Nephron (organoid): ENCODE measurements at regions not wholly inside any gene's neighbourhood (a gene's known extent, or its start where the extent isn't known, plus 50 kb on each side); places are given as distances from the start of the nearest gene placed in this dataset.

Source experiments
- H3K27ac Mint-ChIP-seq, 3 experiments: 2 replicates each; pipeline ENCODE4 v1.8.0; 2020; ENCODE audit warnings: mixed read lengths in 3 of 3, mild to moderate bottlenecking in 2 of 3, moderate library complexity in 1 of 3
- H3K27me3 Mint-ChIP-seq: 2 replicates; pipeline ENCODE4 v1.8.0; 2021; ENCODE audit warnings: low read depth, mild to moderate bottlenecking, moderate library complexity, mixed read lengths
- H3K36me3 Mint-ChIP-seq: 2 replicates; pipeline ENCODE4 v1.8.0; 2020; ENCODE audit warnings: low read depth, mixed read lengths
- H3K4me1 Mint-ChIP-seq: 2 replicates; pipeline ENCODE4 v1.8.0; 2020; ENCODE audit warnings: mixed read lengths
- H3K4me3 Mint-ChIP-seq, 3 experiments: 2 replicates each; pipeline ENCODE4 v1.8.0; 2020; ENCODE audit warnings: mild to moderate bottlenecking in 3 of 3, mixed read lengths in 3 of 3, moderate library complexity in 2 of 3
- H3K9me3 Mint-ChIP-seq: 2 replicates; pipeline ENCODE4 v1.8.0; 2020; ENCODE audit warnings: mixed read lengths
- TF ChIP-seq, protein P1 (sequence below), 3 experiments: fragments of 200-600 bp; sonication (generic); IDR thresholded peaks; one replicate each; pipeline ENCODE4 v1.5.0; 2021; ENCODE audit warnings: antibody characterized with exemption in 3 of 3; ENCODE audit not compliant: unreplicated experiment in 3 of 3

DNA sequence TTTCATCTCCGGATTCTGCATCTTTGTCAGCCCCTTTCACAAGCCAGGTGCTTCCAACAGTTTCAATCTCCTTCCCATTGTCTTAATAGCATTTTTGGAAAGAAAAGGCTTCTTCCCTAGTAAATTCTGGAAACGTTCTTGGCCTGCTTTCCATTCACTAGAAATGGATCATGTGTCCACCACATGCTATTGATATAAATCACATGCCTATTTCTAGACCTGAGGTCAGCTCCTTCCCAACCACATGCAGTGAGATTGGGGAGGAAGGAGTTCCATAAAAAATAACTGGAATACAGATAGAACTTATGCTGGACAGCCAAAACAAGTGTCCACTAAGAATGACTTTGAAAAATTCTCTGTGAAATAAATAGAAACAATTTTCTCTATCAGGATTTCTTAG is 181.6 kb upstream of the TMEM161B start:
- no peak overlapping the region for H3K27ac Mint-ChIP-seq

DNA sequence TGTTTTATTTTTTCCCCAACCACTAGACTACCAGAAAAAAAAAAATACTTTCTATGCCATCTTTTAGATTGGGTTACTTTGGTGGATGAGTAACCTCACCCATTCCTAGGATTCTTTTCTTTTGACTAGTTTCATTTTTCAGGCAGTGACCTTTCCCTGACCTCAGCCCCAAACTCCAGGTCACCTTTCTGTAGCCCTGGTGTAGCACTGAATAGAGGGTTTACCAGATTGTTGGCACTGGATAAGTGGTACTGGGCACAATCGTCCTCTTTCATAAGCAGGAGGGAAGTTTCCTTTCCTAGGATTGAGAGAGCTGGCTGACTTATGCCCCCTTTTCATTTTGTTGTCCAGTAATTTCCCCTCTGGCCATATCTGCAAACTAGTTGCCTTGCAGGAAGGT is 169.4 kb upstream of the TMEM161B start:
- H3K27me3 Mint-ChIP-seq = no peaks in the 10 kb centered on the region
- no peaks in the 10 kb centered on the region for H3K36me3 Mint-ChIP-seq
- TF ChIP-seq, protein P1, sequence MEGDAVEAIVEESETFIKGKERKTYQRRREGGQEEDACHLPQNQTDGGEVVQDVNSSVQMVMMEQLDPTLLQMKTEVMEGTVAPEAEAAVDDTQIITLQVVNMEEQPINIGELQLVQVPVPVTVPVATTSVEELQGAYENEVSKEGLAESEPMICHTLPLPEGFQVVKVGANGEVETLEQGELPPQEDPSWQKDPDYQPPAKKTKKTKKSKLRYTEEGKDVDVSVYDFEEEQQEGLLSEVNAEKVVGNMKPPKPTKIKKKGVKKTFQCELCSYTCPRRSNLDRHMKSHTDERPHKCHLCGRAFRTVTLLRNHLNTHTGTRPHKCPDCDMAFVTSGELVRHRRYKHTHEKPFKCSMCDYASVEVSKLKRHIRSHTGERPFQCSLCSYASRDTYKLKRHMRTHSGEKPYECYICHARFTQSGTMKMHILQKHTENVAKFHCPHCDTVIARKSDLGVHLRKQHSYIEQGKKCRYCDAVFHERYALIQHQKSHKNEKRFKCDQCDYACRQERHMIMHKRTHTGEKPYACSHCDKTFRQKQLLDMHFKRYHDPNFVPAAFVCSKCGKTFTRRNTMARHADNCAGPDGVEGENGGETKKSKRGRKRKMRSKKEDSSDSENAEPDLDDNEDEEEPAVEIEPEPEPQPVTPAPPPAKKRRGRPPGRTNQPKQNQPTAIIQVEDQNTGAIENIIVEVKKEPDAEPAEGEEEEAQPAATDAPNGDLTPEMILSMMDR (IDR thresholded peaks at IDR 0.05; ENCODE audit: unreplicated experiment in 3 of 3) = no peak
- no peaks in the 10 kb centered on the region for H3K9me3 Mint-ChIP-seq
- no peaks in the 10 kb centered on the region for H3K4me1 Mint-ChIP-seq
- H3K4me3 Mint-ChIP-seq = no peak overlapping the region
- no peak overlapping the region for H3K27ac Mint-ChIP-seq

More for the DNA sequence above, 181.6 kb upstream of the TMEM161B start:
- no peak overlapping the region for H3K4me3 Mint-ChIP-seq
- no peaks in the 10 kb centered on the region for H3K36me3 Mint-ChIP-seq
- H3K4me1 Mint-ChIP-seq = no peaks in the 10 kb centered on the region
- TF ChIP-seq, protein P1 (IDR thresholded peaks at IDR 0.05; ENCODE audit: unreplicated experiment in 3 of 3) = no peak
- no peaks in the 10 kb centered on the region for H3K9me3 Mint-ChIP-seq
- no peaks in the 10 kb centered on the region for H3K27me3 Mint-ChIP-seq

DNA sequence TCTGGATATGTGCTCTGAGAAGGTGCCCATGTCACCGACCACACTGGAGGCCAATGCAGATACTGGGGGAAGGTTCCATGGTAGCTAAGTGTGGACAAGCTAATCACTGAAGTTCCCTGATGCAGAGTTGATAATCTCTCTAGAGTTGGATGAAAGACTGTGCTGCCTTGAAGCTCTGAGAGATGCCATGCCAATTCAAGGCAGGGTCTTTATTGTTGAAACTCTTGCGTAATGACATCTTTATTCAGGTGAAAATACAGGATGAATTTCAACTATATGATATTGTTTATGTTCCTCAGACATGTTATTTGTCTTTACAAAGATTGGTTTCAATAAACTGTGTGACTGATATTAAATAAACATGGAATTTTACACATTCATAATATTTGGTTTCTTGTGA is 167.6 kb upstream of the TMEM161B start:
- Mint-ChIP-seq H3K4me3 (no peak overlapping the region), H3K27me3 (no peaks in the 10 kb centered on the region), H3K9me3 (no peaks in the 10 kb centered on the region), H3K4me1 (no peaks in the 10 kb centered on the region), H3K27ac (no peak overlapping the region), H3K36me3 (no peaks in the 10 kb centered on the region)
- TF ChIP-seq, protein P1 (IDR thresholded peaks at IDR 0.05; ENCODE audit: unreplicated experiment in 3 of 3) = no peak

DNA sequence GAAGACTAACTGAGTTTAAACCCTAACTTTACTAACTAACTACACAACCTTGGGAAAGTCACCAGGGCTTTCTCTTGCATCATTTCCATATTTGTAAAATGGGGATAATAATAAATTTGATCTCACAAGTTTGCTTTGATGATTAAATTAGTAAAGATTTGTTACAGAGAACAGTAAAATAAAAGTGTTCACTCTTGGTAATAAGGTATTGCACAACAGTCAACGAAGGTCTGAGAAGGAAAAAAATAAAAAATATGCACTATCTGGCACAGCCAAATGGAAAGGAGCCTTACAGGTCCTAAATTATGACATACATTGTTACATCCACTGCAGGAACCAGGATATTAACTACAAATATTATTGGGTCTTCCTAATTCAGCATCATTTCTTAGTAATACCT is 160.0 kb upstream of the TMEM161B start:
- Mint-ChIP-seq H3K4me3 (no peak overlapping the region), H3K27ac (no peak overlapping the region), H3K36me3 (no peaks in the 10 kb centered on the region), H3K4me1 (no peaks in the 10 kb centered on the region), H3K9me3 (no peaks in the 10 kb centered on the region), H3K27me3 (no peaks in the 10 kb centered on the region)
- TF ChIP-seq, protein P1 (IDR thresholded peaks at IDR 0.05; ENCODE audit: unreplicated experiment in 3 of 3) = no peak

DNA sequence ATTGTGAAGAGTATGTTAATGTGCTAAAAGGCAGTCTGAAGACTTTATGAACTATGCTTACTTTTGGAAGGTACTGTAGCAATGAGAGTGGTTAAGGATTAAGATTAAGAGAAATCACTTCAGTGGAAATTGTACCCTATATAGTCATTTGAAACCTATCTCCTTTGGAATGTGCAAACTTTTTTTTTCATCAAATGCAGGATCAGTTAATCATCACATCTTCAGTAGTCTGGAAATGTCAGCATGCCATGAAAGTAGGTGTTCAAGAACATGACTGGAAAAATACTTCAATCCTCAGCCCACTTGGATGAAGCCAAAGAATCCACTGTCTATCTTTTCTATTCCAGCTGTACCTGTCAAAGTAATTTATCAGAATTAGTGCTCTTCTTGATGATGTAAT is 157.8 kb upstream of the TMEM161B start:
- no peak overlapping the region for H3K4me3 Mint-ChIP-seq
- H3K27ac Mint-ChIP-seq = no peak overlapping the region
- H3K4me1 Mint-ChIP-seq = no peaks in the 10 kb centered on the region
- H3K9me3 Mint-ChIP-seq = no peaks in the 10 kb centered on the region
- no peaks in the 10 kb centered on the region for H3K36me3 Mint-ChIP-seq
- TF ChIP-seq, protein P1 (IDR thresholded peaks at IDR 0.05; ENCODE audit: unreplicated experiment in 3 of 3) = no peak
- H3K27me3 Mint-ChIP-seq = no peaks in the 10 kb centered on the region

DNA sequence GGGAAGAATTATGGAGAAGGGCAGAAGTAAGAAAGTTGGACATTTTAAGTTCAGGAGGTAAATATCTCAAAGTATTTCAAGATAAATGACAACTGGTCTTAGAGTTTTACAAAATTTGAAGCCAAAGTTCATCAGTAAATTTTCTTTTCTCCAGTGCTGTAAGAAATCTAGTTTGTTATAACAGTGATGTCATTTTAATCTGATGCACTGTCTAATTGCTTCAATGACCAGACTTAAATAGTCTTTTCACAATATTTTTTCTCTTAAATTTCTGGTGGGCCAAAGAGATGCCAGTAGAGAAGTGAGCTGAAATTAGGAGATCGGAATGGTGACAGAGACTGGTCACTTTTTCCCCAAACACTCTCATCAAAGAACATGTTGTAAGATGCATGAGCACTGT is 156.5 kb upstream of the TMEM161B start:
- Mint-ChIP-seq H3K27me3 (no peaks in the 10 kb centered on the region), H3K36me3 (no peaks in the 10 kb centered on the region), H3K4me3 (no peak overlapping the region)

More for the DNA sequence above, 156.5 kb upstream of the TMEM161B start:
- TF ChIP-seq, protein P1 (IDR thresholded peaks at IDR 0.05; ENCODE audit: unreplicated experiment in 3 of 3) = no peak
- Mint-ChIP-seq H3K9me3 (no peaks in the 10 kb centered on the region), H3K4me1 (no peaks in the 10 kb centered on the region), H3K27ac (no peak overlapping the region)
